NCI-H524 (cell line): ENCODE measurements at regions not wholly inside any gene's neighbourhood (a gene's known extent, or its start where the extent isn't known, plus 50 kb on each side); places are given as distances from the start of the nearest gene placed in this dataset.
"Not testable (repeated sequence)": the region's sequence is repeated elsewhere in the genome, so short reads cannot be mapped to it uniquely, and the experiment has no call there.

Experiments used
- DNase-seq, 2 experiments: peaks; one replicate each; lab custom pipeline; 2025; lab: John Stamatoyannopoulos, UW

- no peak for DNase-seq
These were observed 176.3 kb downstream of the ERMARD start for GRCh38 chr6:169927711-169928110.

- no peak for DNase-seq
These were observed 175.4 kb downstream of the ERMARD start for GRCh38 chr6:169926617-169927417.

GRCh38 chr6:169923468-169924464 lies 172.3 kb downstream of the ERMARD start:
- no peak for DNase-seq

- DNase-seq = peak in 1 of 2 experiments; percentile 12
These were observed 170.7 kb downstream of the ERMARD start for GRCh38 chr6:169921853-169922824.

- DNase-seq = no peak
These were observed 169.8 kb downstream of the ERMARD start for GRCh38 chr6:169921217-169921616.

- no peak for DNase-seq
These were observed 169.1 kb downstream of the ERMARD start for GRCh38 chr6:169920359-169921020.

- no peak for DNase-seq
These were observed 167.6 kb downstream of the ERMARD start for GRCh38 chr6:169918954-169919549.

GRCh38 chr6:169918239-169918953 lies 167.0 kb downstream of the ERMARD start:
- DNase-seq = no peak

- DNase-seq = no peak
These were observed 165.7 kb downstream of the ERMARD start for GRCh38 chr6:169917153-169917552.

- DNase-seq = no peak
These were observed 164.5 kb downstream of the ERMARD start for GRCh38 chr6:169915769-169916550.

- not testable (repeated sequence) for DNase-seq
These were observed 162.3 kb downstream of the ERMARD start for GRCh38 chr6:169913745-169914144.

GRCh38 chr6:169913096-169913638 lies 161.7 kb downstream of the ERMARD start:
- DNase-seq = no peak

- no peak for DNase-seq
These were observed 161.1 kb downstream of the ERMARD start for GRCh38 chr6:169912266-169913095.

GRCh38 chr6:169911264-169912263 lies 160.1 kb downstream of the ERMARD start:
- no peak for DNase-seq

GRCh38 chr6:169909113-169909512 lies 157.7 kb downstream of the ERMARD start:
- DNase-seq = no peak

- DNase-seq = no peak
These were observed 157.0 kb downstream of the ERMARD start for GRCh38 chr6:169908403-169908933.
